Epithelial cell of esophagus (primary cell): ENCODE measurements at regions not wholly inside any gene's neighbourhood (a gene's known extent, or its start where the extent isn't known, plus 50 kb on each side); places are given as distances from the start of the nearest gene placed in this dataset.
"Not testable (repeated sequence)": the region's sequence is repeated elsewhere in the genome, so short reads cannot be mapped to it uniquely, and the experiment has no call there.

Experiments
- DNase-seq: peaks from one replicate; pipeline ENCODE4 v3.0.0; 2010; ENCODE audit warnings: low read depth
- H3K4me3 ChIP-seq: 2 replicates; pipeline ENCODE4 v1.5.1; 2011; ENCODE audit warnings: mild to moderate bottlenecking, low read length, control low read depth
- TF ChIP-seq, protein P1 (sequence below): IDR thresholded peaks from 2 replicates; pipeline ENCODE4 v1.5.1; 2011; ENCODE audit warnings: low read depth, mild to moderate bottlenecking, low read length, control low read depth, inconsistent platforms; ENCODE audit not compliant: insufficient read depth; ENCODE audit errors: missing control alignments

DNA sequence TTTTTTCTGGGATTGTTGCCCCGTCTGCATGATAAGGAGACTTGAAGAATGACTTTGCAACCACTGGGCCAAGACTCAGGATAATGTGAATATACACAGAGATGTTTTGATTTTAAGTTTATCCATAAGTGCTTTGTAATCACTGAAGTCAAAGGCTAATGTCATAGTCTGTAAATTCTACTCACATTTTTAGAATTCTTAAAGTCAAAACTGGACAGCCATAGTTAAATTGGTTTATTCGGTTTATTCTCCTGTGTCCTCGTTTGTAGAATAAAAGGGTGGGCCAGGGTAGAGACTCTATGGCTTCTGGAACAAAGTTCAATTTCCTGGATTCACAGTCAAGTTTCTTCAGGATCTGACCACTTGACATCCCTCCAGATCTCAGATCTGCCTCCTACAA is 327.7 kb upstream of the TNC start:
- no peak for DNase-seq
- TF ChIP-seq, protein P1, sequence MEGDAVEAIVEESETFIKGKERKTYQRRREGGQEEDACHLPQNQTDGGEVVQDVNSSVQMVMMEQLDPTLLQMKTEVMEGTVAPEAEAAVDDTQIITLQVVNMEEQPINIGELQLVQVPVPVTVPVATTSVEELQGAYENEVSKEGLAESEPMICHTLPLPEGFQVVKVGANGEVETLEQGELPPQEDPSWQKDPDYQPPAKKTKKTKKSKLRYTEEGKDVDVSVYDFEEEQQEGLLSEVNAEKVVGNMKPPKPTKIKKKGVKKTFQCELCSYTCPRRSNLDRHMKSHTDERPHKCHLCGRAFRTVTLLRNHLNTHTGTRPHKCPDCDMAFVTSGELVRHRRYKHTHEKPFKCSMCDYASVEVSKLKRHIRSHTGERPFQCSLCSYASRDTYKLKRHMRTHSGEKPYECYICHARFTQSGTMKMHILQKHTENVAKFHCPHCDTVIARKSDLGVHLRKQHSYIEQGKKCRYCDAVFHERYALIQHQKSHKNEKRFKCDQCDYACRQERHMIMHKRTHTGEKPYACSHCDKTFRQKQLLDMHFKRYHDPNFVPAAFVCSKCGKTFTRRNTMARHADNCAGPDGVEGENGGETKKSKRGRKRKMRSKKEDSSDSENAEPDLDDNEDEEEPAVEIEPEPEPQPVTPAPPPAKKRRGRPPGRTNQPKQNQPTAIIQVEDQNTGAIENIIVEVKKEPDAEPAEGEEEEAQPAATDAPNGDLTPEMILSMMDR: no peak
- H3K4me3 ChIP-seq: no peak overlapping the region

DNA sequence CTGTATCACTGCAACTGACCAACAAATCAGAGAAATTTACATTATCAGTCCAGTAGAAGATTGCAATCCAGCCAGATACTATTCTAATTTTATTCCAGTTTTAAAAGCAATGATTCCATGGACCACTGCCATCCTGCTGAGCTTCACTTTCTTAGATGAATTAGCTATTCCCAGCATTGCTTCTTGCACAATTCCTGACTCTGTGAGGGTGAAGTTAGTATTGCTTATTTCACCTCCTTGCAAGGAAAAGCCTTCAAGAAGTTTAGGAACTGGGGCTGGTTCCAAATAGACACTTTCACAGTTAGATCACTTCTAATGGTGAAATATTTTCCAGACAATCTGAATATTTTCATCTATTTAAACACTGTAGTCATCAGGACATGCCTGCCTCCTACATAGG is 338.6 kb upstream of the TNC start:
- DNase-seq: no peak
- no peak overlapping the region for H3K4me3 ChIP-seq
- TF ChIP-seq, protein P1: no peak

DNA sequence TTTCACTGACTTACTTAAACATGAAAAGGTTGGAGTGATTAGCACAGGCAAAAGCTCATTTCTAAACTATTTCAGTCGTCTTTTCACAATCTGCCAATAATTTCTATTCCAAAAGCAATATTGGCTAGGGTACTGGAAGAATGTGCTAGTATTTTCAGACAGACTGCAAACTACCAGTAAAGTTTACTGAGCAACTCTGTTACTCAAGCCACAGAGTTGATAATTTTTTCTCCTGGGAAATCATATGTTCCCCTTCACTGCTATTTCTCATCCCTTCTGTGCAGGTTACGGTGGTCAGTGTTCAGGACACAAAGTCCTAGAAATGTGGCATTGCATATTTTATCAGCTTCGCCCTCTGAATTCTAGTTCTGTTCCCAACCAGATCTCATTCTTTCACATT is 343.3 kb upstream of the TNC start:
- H3K4me3 ChIP-seq: no peak overlapping the region
- TF ChIP-seq, protein P1: no peak
- no peak for DNase-seq

DNA sequence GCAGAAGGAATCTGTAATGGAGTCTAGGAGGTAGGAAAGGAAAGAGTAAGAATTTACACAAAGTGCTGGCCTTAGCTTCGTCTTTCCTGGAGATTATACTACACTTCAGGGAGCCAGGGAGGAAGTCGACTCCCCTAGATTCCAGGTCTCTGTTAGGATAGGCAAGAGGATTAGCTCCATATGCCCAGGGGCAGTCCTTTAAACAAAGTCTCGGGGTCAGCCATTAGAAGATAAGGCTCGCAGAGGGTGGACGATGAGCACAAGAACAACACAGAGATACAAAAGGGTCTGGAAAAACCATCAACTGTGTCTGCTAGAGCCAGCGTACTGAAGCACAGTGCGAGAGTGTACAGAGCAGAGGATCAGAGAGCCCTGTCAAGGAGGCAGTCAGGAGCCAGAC is 344.7 kb upstream of the TNC start:
- TF ChIP-seq, protein P1: no peak
- no peak overlapping the region for H3K4me3 ChIP-seq
- no peak for DNase-seq

DNA sequence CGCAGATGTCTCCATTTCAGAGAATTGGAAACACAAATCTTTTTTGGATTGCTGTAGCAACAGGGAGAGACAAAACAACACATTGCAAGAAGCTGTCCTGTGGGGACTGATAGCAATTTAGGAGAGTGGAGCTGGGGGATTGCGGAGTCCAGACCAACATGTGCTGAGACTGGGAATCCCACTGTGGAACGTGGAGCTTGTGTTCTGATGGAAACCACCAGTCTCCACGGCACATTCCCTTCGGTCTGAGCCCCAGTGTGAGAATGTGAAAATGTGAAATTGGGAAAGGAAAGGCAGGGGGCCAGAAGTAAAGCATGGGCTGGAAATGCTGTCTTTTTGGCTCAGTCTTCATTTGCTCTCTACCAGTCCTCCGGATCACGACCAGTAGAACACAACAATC is 348.8 kb upstream of the TNC start:
- DNase-seq: no peak
- no peak overlapping the region for H3K4me3 ChIP-seq
- TF ChIP-seq, protein P1: no peak

DNA sequence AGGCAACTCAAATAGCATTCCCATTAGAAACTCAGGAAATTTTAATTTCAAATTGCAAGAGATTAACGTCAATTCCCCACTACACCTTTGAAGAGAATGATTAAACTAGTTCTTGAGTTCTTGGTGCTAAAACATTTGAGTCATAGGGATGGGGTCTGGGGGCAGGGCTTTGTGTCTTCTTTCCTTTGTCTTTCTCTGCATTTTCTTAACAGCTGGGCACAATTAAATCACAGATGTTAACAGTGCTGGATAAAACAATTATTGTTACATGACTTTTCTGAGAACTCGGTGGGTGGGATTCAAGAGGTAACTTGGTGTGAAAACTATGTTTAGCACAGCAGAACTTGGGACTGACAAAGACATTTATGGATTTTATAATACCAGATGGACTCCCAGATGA is 351.9 kb upstream of the TNC start:
- H3K4me3 ChIP-seq: no peak overlapping the region
- TF ChIP-seq, protein P1: no peak
- DNase-seq: no peak

DNA sequence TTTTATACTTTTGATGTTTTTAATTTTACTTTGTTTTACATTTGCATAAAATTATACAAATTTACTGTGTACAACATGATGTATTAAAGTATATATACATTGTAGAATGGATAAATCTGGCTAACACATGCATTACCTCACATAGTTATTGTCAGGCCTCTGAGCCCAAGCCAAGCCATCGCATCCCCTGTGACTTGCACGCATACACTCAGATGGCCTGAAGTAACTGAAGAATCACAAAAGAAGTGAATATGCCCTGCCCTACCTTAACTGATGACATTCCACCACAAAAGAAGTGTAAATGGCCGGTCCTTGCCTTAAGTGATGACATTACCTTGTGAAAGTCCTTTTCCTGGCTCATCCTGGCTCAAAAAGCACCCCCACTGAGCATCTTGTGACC is 355.1 kb upstream of the TNC start:
- H3K4me3 ChIP-seq, DNase-seq: not testable (repeated sequence)

DNA sequence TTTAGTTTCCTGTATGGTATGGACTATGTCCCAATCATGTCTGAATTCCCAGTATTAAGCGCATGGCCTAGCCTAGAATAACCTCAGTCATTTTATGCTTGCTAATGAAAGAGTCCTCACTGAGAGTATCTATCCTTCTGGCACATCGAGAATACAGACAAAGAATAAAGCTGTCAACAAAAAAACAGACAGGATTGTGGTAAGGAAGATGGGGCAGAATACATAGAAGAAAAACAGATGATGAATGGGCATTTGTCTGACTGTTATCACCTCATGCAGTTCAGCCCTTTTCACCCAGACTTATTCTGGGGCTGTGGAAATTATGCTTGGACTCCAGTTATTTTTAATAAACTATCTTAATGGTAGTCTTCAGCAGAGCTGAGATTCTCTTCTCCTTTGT is 363.8 kb upstream of the TNC start:
- TF ChIP-seq, protein P1: no peak
- no peak for DNase-seq
- H3K4me3 ChIP-seq: no peak overlapping the region
